NB4 (cell line): ENCODE measurements at regions not wholly inside any gene's neighbourhood (a gene's known extent, or its start where the extent isn't known, plus 50 kb on each side); places are given as distances from the start of the nearest gene placed in this dataset.

Source experiments
- MYC ChIP-seq: IDR thresholded peaks from 2 replicates; pipeline ENCODE4 v1.6.1; 2011; ENCODE audit warnings: low read depth, low read length
- POLR2A ChIP-seq: IDR thresholded peaks from 2 replicates; pipeline ENCODE4 v1.6.1; 2011; ENCODE audit warnings: mild to moderate bottlenecking; ENCODE audit not compliant: insufficient read length; ENCODE audit errors: extremely low read depth
- TF ChIP-seq, protein P1 (sequence below): IDR thresholded peaks from one replicate; pipeline ENCODE4 v1.5.1; 2012; ENCODE audit warnings: low read depth, low read length
- TF ChIP-seq, protein P2 (sequence below): IDR thresholded peaks from 2 replicates; pipeline ENCODE4 v1.6.1; 2011; ENCODE audit warnings: low read depth, low read length

DNA sequence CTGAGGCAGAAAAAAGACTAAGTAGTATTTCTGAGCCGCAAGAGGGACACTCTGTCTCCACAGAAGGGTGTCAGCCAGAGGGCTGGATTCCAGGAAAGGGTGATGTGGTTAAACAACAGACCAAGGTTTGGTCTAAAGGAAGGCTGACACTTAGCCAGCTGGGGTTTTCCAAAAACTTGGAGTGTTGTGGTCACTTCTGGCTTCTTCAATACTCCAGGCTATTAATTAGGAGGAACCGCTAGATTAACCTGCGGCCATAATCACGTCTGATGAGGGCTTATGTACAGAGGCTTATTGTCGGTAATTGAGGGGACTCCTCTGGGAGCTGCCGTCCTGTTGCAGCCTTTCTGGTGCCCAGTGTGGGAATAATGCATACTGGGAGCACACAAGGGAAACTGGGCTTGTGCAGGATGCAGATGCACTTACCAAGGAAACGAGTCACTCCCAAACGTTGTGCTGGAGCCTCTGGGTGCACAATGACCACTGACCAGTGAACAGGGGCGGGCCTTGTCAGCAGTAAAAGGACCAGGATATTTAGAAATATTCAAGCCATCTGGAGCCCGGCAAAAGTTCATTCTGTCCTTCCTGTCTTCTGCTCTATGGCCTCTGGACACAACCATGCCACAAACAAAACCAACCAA is 70.2 kb upstream of the TUT7 start:
- TF ChIP-seq, protein P1, sequence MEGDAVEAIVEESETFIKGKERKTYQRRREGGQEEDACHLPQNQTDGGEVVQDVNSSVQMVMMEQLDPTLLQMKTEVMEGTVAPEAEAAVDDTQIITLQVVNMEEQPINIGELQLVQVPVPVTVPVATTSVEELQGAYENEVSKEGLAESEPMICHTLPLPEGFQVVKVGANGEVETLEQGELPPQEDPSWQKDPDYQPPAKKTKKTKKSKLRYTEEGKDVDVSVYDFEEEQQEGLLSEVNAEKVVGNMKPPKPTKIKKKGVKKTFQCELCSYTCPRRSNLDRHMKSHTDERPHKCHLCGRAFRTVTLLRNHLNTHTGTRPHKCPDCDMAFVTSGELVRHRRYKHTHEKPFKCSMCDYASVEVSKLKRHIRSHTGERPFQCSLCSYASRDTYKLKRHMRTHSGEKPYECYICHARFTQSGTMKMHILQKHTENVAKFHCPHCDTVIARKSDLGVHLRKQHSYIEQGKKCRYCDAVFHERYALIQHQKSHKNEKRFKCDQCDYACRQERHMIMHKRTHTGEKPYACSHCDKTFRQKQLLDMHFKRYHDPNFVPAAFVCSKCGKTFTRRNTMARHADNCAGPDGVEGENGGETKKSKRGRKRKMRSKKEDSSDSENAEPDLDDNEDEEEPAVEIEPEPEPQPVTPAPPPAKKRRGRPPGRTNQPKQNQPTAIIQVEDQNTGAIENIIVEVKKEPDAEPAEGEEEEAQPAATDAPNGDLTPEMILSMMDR, result no peak
- TF ChIP-seq POLR2A, result no peak
- TF ChIP-seq MYC, result no peak
- TF ChIP-seq, protein P2, sequence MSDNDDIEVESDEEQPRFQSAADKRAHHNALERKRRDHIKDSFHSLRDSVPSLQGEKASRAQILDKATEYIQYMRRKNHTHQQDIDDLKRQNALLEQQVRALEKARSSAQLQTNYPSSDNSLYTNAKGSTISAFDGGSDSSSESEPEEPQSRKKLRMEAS, result no peak
